Neuronal stem cell (in vitro differentiated cells): ENCODE measurements at regions not wholly inside any gene's neighbourhood (a gene's known extent, or its start where the extent isn't known, plus 50 kb on each side); places are given as distances from the start of the nearest gene placed in this dataset.
A peak's percentile ranks its signal among the peaks of the same experiment; 100 is the strongest.

Experiments
- DNase-seq: peaks from one replicate; pipeline ENCODE4 v3.0.0-alpha.2; 2013; ENCODE audit warnings: low spot score
- H2AFZ ChIP-seq: one replicate; pipeline ENCODE4 v1.6.1; 2013; ENCODE audit warnings: mild to moderate bottlenecking, low read length, inconsistent platforms
- H2AK5ac ChIP-seq: 2 replicates; pipeline ENCODE4 v1.6.1; 2013; ENCODE audit warnings: low read depth, mild to moderate bottlenecking, inconsistent platforms, low read length, moderate library complexity, mixed read lengths
- H2BK120ac ChIP-seq: 2 replicates; pipeline ENCODE4 v1.6.1; 2013; ENCODE audit warnings: low read depth, mild to moderate bottlenecking, inconsistent platforms, low read length, moderate library complexity, mixed read lengths
- H2BK12ac ChIP-seq: one replicate; pipeline ENCODE4 v1.6.1; 2013; ENCODE audit warnings: low read length, inconsistent platforms
- H2BK15ac ChIP-seq: 2 replicates; pipeline ENCODE4 v1.6.1; 2013; ENCODE audit warnings: mild to moderate bottlenecking, low read length, inconsistent platforms, mixed read lengths
- H2BK5ac ChIP-seq: one replicate; pipeline ENCODE4 v1.6.1; 2013; ENCODE audit warnings: inconsistent platforms, mild to moderate bottlenecking, low read length, moderate library complexity
- H3K14ac ChIP-seq: one replicate; pipeline ENCODE4 v1.6.1; 2013; ENCODE audit warnings: low read length, inconsistent platforms
- H3K18ac ChIP-seq: 2 replicates; pipeline ENCODE4 v1.6.1; 2013; ENCODE audit warnings: low read length, inconsistent platforms
- H3K23ac ChIP-seq: 2 replicates; pipeline ENCODE4 v1.6.1; 2013; ENCODE audit warnings: low read depth, mild to moderate bottlenecking, mixed read lengths, low read length, inconsistent platforms; ENCODE audit not compliant: poor library complexity
- H3K27ac ChIP-seq: replicated peaks from 3 replicates; pipeline ENCODE4 v1.5.1; 2013; ENCODE audit warnings: low read length, inconsistent platforms
- H3K27me3 ChIP-seq, 3 experiments: 2 replicates each; pipeline ENCODE4 v1.6.1; 2013; ENCODE audit warnings: low read length in 3 of 3, mild to moderate bottlenecking in 2 of 3, inconsistent platforms in 1 of 3, low read depth in 1 of 3, mixed read lengths in 1 of 3, moderate library complexity in 1 of 3; ENCODE audit not compliant: control insufficient read depth in 3 of 3, insufficient read depth in 3 of 3
- H3K36me3 ChIP-seq, 2 donors: replicated peaks in 1 of 2; 2 replicates each; pipeline ENCODE4 v1.6.1; 2013; ENCODE audit warnings: low read length in 2 of 2; ENCODE audit not compliant: control insufficient read depth in 2 of 2, insufficient read depth in 2 of 2
- H3K4ac ChIP-seq: 2 replicates; pipeline ENCODE4 v1.6.1; 2013; ENCODE audit warnings: inconsistent platforms, mild to moderate bottlenecking, low read length, moderate library complexity
- H3K4me1 ChIP-seq, 2 donors: 1 replicate in 1 of 2; 2 replicates in 1 of 2; pipeline ENCODE4 v1.6.1; 2013; ENCODE audit warnings: low read length in 2 of 2, low read depth in 1 of 2; ENCODE audit not compliant: control insufficient read depth in 2 of 2, insufficient read depth in 1 of 2
- H3K4me2 ChIP-seq: one replicate; pipeline ENCODE4 v1.6.1; 2013; ENCODE audit warnings: mild to moderate bottlenecking, low read length, inconsistent platforms; ENCODE audit not compliant: insufficient read depth, poor library complexity, severe bottlenecking
- H3K4me3 ChIP-seq, 2 donors: 2 replicates each; pipeline ENCODE4 v1.5.1; 2013; ENCODE audit warnings: low read length in 2 of 2, mild to moderate bottlenecking in 2 of 2, inconsistent platforms in 1 of 2, moderate library complexity in 1 of 2
- H3K79me1 ChIP-seq: one replicate; pipeline ENCODE4 v1.6.1; 2013; ENCODE audit warnings: low read depth, mild to moderate bottlenecking, inconsistent platforms, low read length, moderate library complexity
- H3K9ac ChIP-seq: one replicate; pipeline ENCODE4 v1.6.1; 2013; ENCODE audit warnings: mild to moderate bottlenecking, low read depth, low read length, inconsistent platforms; ENCODE audit not compliant: poor library complexity
- H3K9me3 ChIP-seq, 2 donors: replicated peaks in 1 of 2; 2 replicates each; pipeline versions ENCODE3 to v1.6.1; 2013; ENCODE audit warnings: low read length in 2 of 2, mild to moderate bottlenecking in 2 of 2, inconsistent platforms in 1 of 2, low read depth in 1 of 2, mixed read lengths in 1 of 2, moderate library complexity in 1 of 2; ENCODE audit not compliant: control insufficient read depth in 2 of 2, insufficient read depth in 1 of 2
- H4K8ac ChIP-seq: one replicate; pipeline ENCODE4 v1.6.1; 2013; ENCODE audit warnings: low read depth, mild to moderate bottlenecking, inconsistent platforms, low read length, moderate library complexity
- H4K91ac ChIP-seq: one replicate; pipeline ENCODE4 v1.6.1; 2013; ENCODE audit warnings: low read length, low read depth, mild to moderate bottlenecking, inconsistent platforms; ENCODE audit not compliant: poor library complexity
- WGBS, 2 donors: extraction: QIAGEN DNeasy Blood & Tissue Kit; methylation state at CpG; one replicate each; pipeline ENCODE4 v1.1.7; 2013; ENCODE audit warnings: missing lambda C conversion rate in 2 of 2, mixed read lengths in 1 of 2; ENCODE audit not compliant: insufficient read length in 2 of 2, insufficient replicate concordance in 1 of 2; ENCODE audit errors: extremely low coverage in 2 of 2; 5-methylcytosine and 5-hydroxymethylcytosine counted together

DNA sequence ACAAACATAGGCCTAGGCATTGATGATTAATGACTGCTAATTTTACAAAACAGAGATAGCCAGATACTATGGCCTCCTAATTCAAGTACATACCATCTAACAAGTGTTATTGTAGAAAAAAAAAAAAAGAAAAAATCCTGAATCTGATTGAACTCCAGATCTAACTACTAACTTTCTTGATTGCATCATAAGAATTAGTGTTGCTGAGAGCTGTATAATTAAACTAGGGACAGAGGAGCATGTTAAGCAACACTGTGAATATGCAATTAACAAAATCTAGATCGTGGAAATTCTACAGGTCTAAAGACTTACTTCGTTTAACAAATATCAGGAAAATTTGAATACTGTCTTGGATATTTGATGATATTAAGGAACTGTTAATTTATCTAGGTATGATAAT, 208.3 kb upstream of the ZNF608 start:
- no peak overlapping the region for H3K14ac ChIP-seq
- H3K36me3 ChIP-seq, result no peaks in the 10 kb centered on the region
- DNase-seq, result no peak
- no peak overlapping the region for H4K91ac ChIP-seq
- H3K4me1 ChIP-seq, result no peaks in the 10 kb centered on the region
- no peak overlapping the region for H3K4ac ChIP-seq
- no peaks in the 10 kb centered on the region for H3K79me1 ChIP-seq
- no peak overlapping the region for H2BK5ac ChIP-seq
- no peak overlapping the region for H3K9ac ChIP-seq
- H2AK5ac ChIP-seq, result no peak overlapping the region
- H2AFZ ChIP-seq, result no peak overlapping the region
- H3K4me3 ChIP-seq, result no peak overlapping the region
- H4K8ac ChIP-seq, result no peak overlapping the region
- no peak overlapping the region for H2BK15ac ChIP-seq
- no peak overlapping the region for H3K23ac ChIP-seq
- H3K18ac ChIP-seq, result no peak overlapping the region
- no CpG with 5 or more reads among the region's 2 CpGs for WGBS, 2 donors
- H3K27me3 ChIP-seq, result no peaks in the 10 kb centered on the region
- H3K9me3 ChIP-seq, result no peaks in the 10 kb centered on the region
- no peak overlapping the region for H3K4me2 ChIP-seq
- no peak overlapping the region for H2BK12ac ChIP-seq
- H2BK120ac ChIP-seq, result no peak overlapping the region
- H3K27ac ChIP-seq, result no peak overlapping the region

- Histone ChIP-seq H3K4me2 (no peak overlapping the region), H4K8ac (no peak overlapping the region), H2BK12ac (peak overlapping the region; percentile 24), H3K79me1 (no peaks in the 10 kb centered on the region), H4K91ac (no peak overlapping the region), H3K27me3 (no peaks in the 10 kb centered on the region), H3K14ac (no peak overlapping the region), H3K4me3 (no peak overlapping the region), H3K18ac (no peak overlapping the region), H3K4ac (no peak overlapping the region), H3K27ac (no peak overlapping the region), H3K36me3 (peaks cover 0 to 1% of the 10 kb centered on the region in 2 donors), H2BK5ac (no peak overlapping the region), H3K9ac (no peak overlapping the region), H2BK120ac (no peak overlapping the region), H3K9me3 (peaks cover 0 to 5% of the 10 kb centered on the region in 2 donors), H3K23ac (no peak overlapping the region), H2AK5ac (no peak overlapping the region), H2BK15ac (no peak overlapping the region), H3K4me1 (peaks cover 0 to 2% of the 10 kb centered on the region in 2 donors), H2AFZ (no peak overlapping the region)
- DNase-seq, result no peak
- WGBS, 2 donors, result no CpG with 5 or more reads among the region's 1 CpG
These were observed 210.1 kb upstream of the ZNF608 start for GRCh38 chr5:124956471-124957029.

- no peak overlapping the region for H3K4ac ChIP-seq
- WGBS, 2 donors, result no CpG with 5 or more reads among the region's 5 CpGs
- no peak overlapping the region for H3K18ac ChIP-seq
- no peaks in the 10 kb centered on the region for H3K79me1 ChIP-seq
- no peak overlapping the region for H2AK5ac ChIP-seq
- peaks cover 0 to 5% of the 10 kb centered on the region in 2 donors for H3K9me3 ChIP-seq
- H3K4me2 ChIP-seq, result no peak overlapping the region
- no peak overlapping the region for H4K8ac ChIP-seq
- H3K9ac ChIP-seq, result no peak overlapping the region
- H3K4me3 ChIP-seq, result no peak overlapping the region
- no peak overlapping the region for H2BK15ac ChIP-seq
- DNase-seq, result no peak
- H3K36me3 ChIP-seq, result peaks cover 0 to 1% of the 10 kb centered on the region in 2 donors
- peaks cover 0 to 3% of the 10 kb centered on the region in 2 donors for H3K4me1 ChIP-seq
- H3K14ac ChIP-seq, result no peak overlapping the region
- H2BK120ac ChIP-seq, result no peak overlapping the region
- H3K23ac ChIP-seq, result no peak overlapping the region
- no peak overlapping the region for H2AFZ ChIP-seq
- no peak overlapping the region for H2BK12ac ChIP-seq
- H3K27me3 ChIP-seq, result no peaks in the 10 kb centered on the region
- no peak overlapping the region for H2BK5ac ChIP-seq
- H3K27ac ChIP-seq, result no peak overlapping the region
- H4K91ac ChIP-seq, result no peak overlapping the region
These were observed 210.6 kb upstream of the ZNF608 start for GRCh38 chr5:124957063-124957462.

DNA sequence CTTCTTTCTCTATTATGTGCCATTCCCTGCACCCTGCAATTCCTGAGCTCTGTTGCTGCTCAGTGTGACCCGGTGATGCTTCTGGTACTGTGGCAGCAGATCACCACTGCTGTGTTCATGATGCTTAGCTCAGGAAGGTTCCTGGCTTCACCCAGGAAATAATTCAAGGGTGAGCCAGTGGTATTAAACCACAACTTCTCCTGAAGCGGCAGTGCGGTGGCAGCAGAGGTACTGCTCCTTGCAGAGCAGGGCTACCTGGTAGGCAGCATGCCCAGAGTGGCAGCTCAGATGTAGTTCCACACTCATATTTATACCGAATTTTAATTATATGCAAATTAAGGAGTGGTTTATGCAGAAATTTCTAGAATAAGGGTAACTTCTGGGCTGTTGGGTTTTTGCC, 213.8 kb upstream of the ZNF608 start:
- no peak for DNase-seq
- Histone ChIP-seq H2AFZ (no peak overlapping the region), H4K91ac (no peak overlapping the region), H3K27ac (no peak overlapping the region), H3K4me1 (peaks cover 4 to 7% of the 10 kb centered on the region in 2 donors), H3K4me3 (no peak overlapping the region), H4K8ac (no peak overlapping the region), H3K36me3 (peaks cover 0 to 1% of the 10 kb centered on the region in 2 donors), H3K14ac (no peak overlapping the region), H3K9me3 (peaks cover 0 to 5% of the 10 kb centered on the region in 2 donors), H3K9ac (no peak overlapping the region), H2BK15ac (no peak overlapping the region), H3K4ac (no peak overlapping the region), H2BK12ac (peak overlapping the region; percentile 30), H3K79me1 (no peaks in the 10 kb centered on the region), H2BK5ac (no peak overlapping the region), H2BK120ac (no peak overlapping the region), H2AK5ac (peak overlapping the region; percentile 40), H3K27me3 (no peaks in the 10 kb centered on the region), H3K23ac (no peak overlapping the region), H3K4me2 (no peak overlapping the region), H3K18ac (peak overlapping the region; percentile 77)
- WGBS, 2 donors, result no CpG with 5 or more reads among the region's 4 CpGs
